T-cell (primary cell): ENCODE measurements at regions not wholly inside any gene's neighbourhood (a gene's known extent, or its start where the extent isn't known, plus 50 kb on each side); places are given as distances from the start of the nearest gene placed in this dataset.
"Not testable (repeated sequence)": the region's sequence is repeated elsewhere in the genome, so short reads cannot be mapped to it uniquely, and the experiment has no call there.

Experiments used
- ATAC-seq, 4 experiments: fragments of 200-7000 bp in 3 of 4; fragments of 150-1000 bp in 1 of 4; cut with Tn5 transposase; replicated peaks in 1 of 4; 1 replicate in 3 of 4; 2 replicates in 1 of 4; pipeline ENCODE4 v1.10.0; 2021; ENCODE audit warnings: moderate library complexity in 3 of 4, mild to moderate bottlenecking in 2 of 4, moderate number of reproducible peaks in 1 of 4
- CTCF ChIA-PET, 2 donors: fragments of 300-600 bp; sonication (Branson Sonifier 250); formaldehyde crosslinking; loops; one replicate each; lab custom pipeline; 2022; ENCODE audit warnings: antibody characterized with exemption in 2 of 2; lab: Charles Lee
- POLR2A ChIA-PET, 2 donors: fragments of 300-600 bp; sonication (Branson Sonifier 250); formaldehyde crosslinking; loops; one replicate each; lab custom pipeline; 2022; ENCODE audit warnings: antibody characterized with exemption in 2 of 2; lab: Charles Lee
- DNase-seq, 35 experiments: peaks; one replicate each; pipeline versions ENCODE4 v3.0.0 to v3.0.0-alpha.2; 2013 to 2023
- H3K27ac ChIP-seq: one replicate; pipeline ENCODE4 v1.5.1; 2013; ENCODE audit warnings: low read length
- H3K27me3 ChIP-seq, 2 experiments: replicated peaks in 1 of 2; 1 replicate in 1 of 2; 2 replicates in 1 of 2; pipeline versions ENCODE4 v1.6.1 to v1.7.0; 2013; ENCODE audit warnings: low read length in 1 of 2, mixed read lengths in 1 of 2; ENCODE audit not compliant: control insufficient read depth in 2 of 2, insufficient read depth in 2 of 2; ENCODE audit errors: extremely low read depth in 1 of 2
- H3K36me3 ChIP-seq, 2 donors: 1 replicate in 1 of 2; 2 replicates in 1 of 2; pipeline versions ENCODE4 v1.6.1 to v1.7.0; 2013; ENCODE audit warnings: low read length in 1 of 2; ENCODE audit not compliant: control insufficient read depth in 2 of 2, insufficient read depth in 1 of 2; ENCODE audit errors: extremely low read depth in 1 of 2
- H3K4me1 ChIP-seq, 2 experiments: 1 replicate in 1 of 2; 2 replicates in 1 of 2; pipeline versions ENCODE4 v1.6.1 to v1.7.0; 2013; ENCODE audit warnings: low read length in 2 of 2, mixed read lengths in 1 of 2; ENCODE audit not compliant: insufficient read depth in 2 of 2, control insufficient read depth in 1 of 2; ENCODE audit errors: extremely low read depth in 1 of 2
- H3K4me3 ChIP-seq, 2 donors: 1 replicate in 1 of 2; 2 replicates in 1 of 2; pipeline versions ENCODE4 v1.5.1 to v1.7.0; 2013; ENCODE audit warnings: mild to moderate bottlenecking in 2 of 2, low read length in 1 of 2, moderate library complexity in 1 of 2; ENCODE audit not compliant: control insufficient read depth in 1 of 2; ENCODE audit errors: extremely low read depth in 1 of 2
- H3K9me3 ChIP-seq: 2 replicates; pipeline ENCODE4 v1.7.0; 2013
- H3K27ac Mint-ChIP-seq, 2 donors: one replicate each; pipeline ENCODE4 v1.8.0; 2020 to 2021; ENCODE audit warnings: mild to moderate bottlenecking in 2 of 2, mixed read lengths in 2 of 2
- H3K27me3 Mint-ChIP-seq, 2 donors: one replicate each; pipeline ENCODE4 v1.8.0; 2021 to 2022; ENCODE audit warnings: mixed read lengths in 2 of 2
- H3K36me3 Mint-ChIP-seq: one replicate; pipeline ENCODE4 v1.8.0; 2021; ENCODE audit warnings: mixed read lengths
- H3K4me1 Mint-ChIP-seq, 3 donors: one replicate each; pipeline ENCODE4 v1.8.0; 2020 to 2022; ENCODE audit warnings: mixed read lengths in 3 of 3, mild to moderate bottlenecking in 1 of 3
- H3K4me3 Mint-ChIP-seq, 3 donors: one replicate each; pipeline ENCODE4 v1.8.0; 2020 to 2022; ENCODE audit warnings: mild to moderate bottlenecking in 3 of 3, mixed read lengths in 3 of 3, moderate library complexity in 3 of 3
- H3K9me3 Mint-ChIP-seq, 3 donors: one replicate each; pipeline ENCODE4 v1.8.0; 2020 to 2022; ENCODE audit warnings: mixed read lengths in 3 of 3
- WGBS: methylation state at CpG from one replicate; pipeline ENCODE4 v1.1.5; 2013; ENCODE audit warnings: missing lambda C conversion rate; ENCODE audit not compliant: insufficient coverage; 5-methylcytosine and 5-hydroxymethylcytosine counted together

- H3K4me1 Mint-ChIP-seq: no peaks in the 10 kb centered on the region
- H3K4me3 Mint-ChIP-seq: no peak overlapping the region
- ChIA-PET CTCF (no interaction called here), POLR2A (no interaction called here)
- H3K36me3 ChIP-seq: no peaks in the 10 kb centered on the region
- H3K4me1 ChIP-seq: no peaks in the 10 kb centered on the region
- H3K9me3 Mint-ChIP-seq: peaks cover 14 to 18% (median 16%) of the 10 kb centered on the region in 3 donors
- no peak for DNase-seq
- H3K9me3 ChIP-seq: no peaks in the 10 kb centered on the region
- no peak for ATAC-seq
- H3K27ac ChIP-seq: no peak overlapping the region
- no peaks in the 10 kb centered on the region for H3K27me3 Mint-ChIP-seq
- WGBS: no CpG with 5 or more reads among the region's 2 CpGs
- no peak overlapping the region for H3K27ac Mint-ChIP-seq
- H3K36me3 Mint-ChIP-seq: no peaks in the 10 kb centered on the region
- H3K27me3 ChIP-seq: no peaks in the 10 kb centered on the region
- no peak overlapping the region for H3K4me3 ChIP-seq
Measured at GRCh38 chr13:54424344-54424743, 1395.7 kb downstream of the OLFM4 start.

- Histone ChIP-seq H3K9me3 (no peaks in the 10 kb centered on the region), H3K27me3 (no peaks in the 10 kb centered on the region), H3K4me1 (no peaks in the 10 kb centered on the region), H3K36me3 (no peaks in the 10 kb centered on the region), H3K4me3 (no peak overlapping the region), H3K27ac (no peak overlapping the region)
- CTCF ChIA-PET: no interaction called here
- no peak for ATAC-seq
- Mint-ChIP-seq H3K27ac (no peak overlapping the region), H3K36me3 (no peaks in the 10 kb centered on the region), H3K9me3 (peaks cover 7 to 26% (median 8%) of the 10 kb centered on the region in 3 donors), H3K27me3 (no peaks in the 10 kb centered on the region), H3K4me3 (no peak overlapping the region), H3K4me1 (no peaks in the 10 kb centered on the region)
- POLR2A ChIA-PET: no interaction called here
- no CpG with 5 or more reads among the region's 4 CpGs for WGBS
- DNase-seq: no peak
Measured at GRCh38 chr13:54433493-54434206, 1405.0 kb downstream of the OLFM4 start.

GRCh38 chr13:54440853-54441400 lies 1412.3 kb downstream of the OLFM4 start:
- H3K36me3 ChIP-seq, H3K27me3 ChIP-seq, H3K4me3 ChIP-seq, H3K4me3 Mint-ChIP-seq, H3K9me3 ChIP-seq, H3K27ac ChIP-seq, H3K4me1 Mint-ChIP-seq, ATAC-seq, H3K4me1 ChIP-seq, H3K27me3 Mint-ChIP-seq, CTCF ChIA-PET, DNase-seq, H3K36me3 Mint-ChIP-seq, H3K27ac Mint-ChIP-seq, POLR2A ChIA-PET: not testable (repeated sequence)
- H3K9me3 Mint-ChIP-seq: peaks cover 13 to 33% (median 16%) of the 10 kb centered on the region in 3 donors
- 95% methylated on average over 19 of the region's 27 CpGs for WGBS

- CTCF ChIA-PET: no interaction called here
- POLR2A ChIA-PET: no interaction called here
- Mint-ChIP-seq H3K4me3 (no peak overlapping the region), H3K27me3 (no peaks in the 10 kb centered on the region), H3K9me3 (peaks cover 16 to 26% (median 16%) of the 10 kb centered on the region in 3 donors), H3K4me1 (no peaks in the 10 kb centered on the region), H3K27ac (no peak overlapping the region), H3K36me3 (no peaks in the 10 kb centered on the region)
- H3K27me3 ChIP-seq: no peaks in the 10 kb centered on the region
- ATAC-seq (no peak), DNase-seq (no peak)
- WGBS: no CpG with 5 or more reads among the region's 3 CpGs
- no peak overlapping the region for H3K27ac ChIP-seq
- no peaks in the 10 kb centered on the region for H3K4me1 ChIP-seq
- peaks cover 2% of the 10 kb centered on the region for H3K9me3 ChIP-seq
- H3K36me3 ChIP-seq: no peaks in the 10 kb centered on the region
- H3K4me3 ChIP-seq: no peak overlapping the region
Measured at GRCh38 chr13:54445453-54445852, 1416.8 kb downstream of the OLFM4 start.

GRCh38 chr13:54445865-54446264 lies 1417.3 kb downstream of the OLFM4 start:
- ATAC-seq (no peak), DNase-seq (no peak)
- Histone ChIP-seq H3K4me3 (no peak overlapping the region), H3K36me3 (no peaks in the 10 kb centered on the region), H3K9me3 (peaks cover 2% of the 10 kb centered on the region), H3K4me1 (no peaks in the 10 kb centered on the region), H3K27ac (no peak overlapping the region), H3K27me3 (no peaks in the 10 kb centered on the region)
- Mint-ChIP-seq H3K4me1 (no peaks in the 10 kb centered on the region), H3K4me3 (no peak overlapping the region), H3K36me3 (no peaks in the 10 kb centered on the region), H3K9me3 (peaks cover 16 to 29% (median 16%) of the 10 kb centered on the region in 3 donors), H3K27me3 (no peaks in the 10 kb centered on the region), H3K27ac (no peak overlapping the region)
- ChIA-PET POLR2A (no interaction called here), CTCF (no interaction called here)

GRCh38 chr13:54449922-54450321 lies 1421.3 kb downstream of the OLFM4 start:
- WGBS: no CpG with 5 or more reads among the region's 1 CpG
- POLR2A ChIA-PET: no interaction called here
- Mint-ChIP-seq H3K27me3 (no peaks in the 10 kb centered on the region), H3K9me3 (peaks cover 11 to 30% (median 16%) of the 10 kb centered on the region in 3 donors), H3K36me3 (no peaks in the 10 kb centered on the region), H3K27ac (no peak overlapping the region), H3K4me3 (no peak overlapping the region), H3K4me1 (no peaks in the 10 kb centered on the region)
- DNase-seq: no peak
- CTCF ChIA-PET: no interaction called here
- Histone ChIP-seq H3K36me3 (no peaks in the 10 kb centered on the region), H3K9me3 (peaks cover 2% of the 10 kb centered on the region), H3K4me1 (no peaks in the 10 kb centered on the region), H3K4me3 (no peak overlapping the region), H3K27me3 (no peaks in the 10 kb centered on the region), H3K27ac (no peak overlapping the region)
- ATAC-seq: no peak
